Endodermal cell (in vitro differentiated cells): ENCODE measurements at regions not wholly inside any gene's neighbourhood (a gene's known extent, or its start where the extent isn't known, plus 50 kb on each side); places are given as distances from the start of the nearest gene placed in this dataset.

ENCODE experiments used
- DNase-seq: peaks from one replicate; pipeline ENCODE4 v3.0.0-alpha.2; 2017
- H3K27ac ChIP-seq: 2 replicates; pipeline ENCODE4 v1.5.1; 2013; ENCODE audit warnings: mild to moderate bottlenecking, low read depth, low read length, moderate library complexity
- H3K27me3 ChIP-seq: 2 replicates; pipeline ENCODE4 v1.6.1; 2013; ENCODE audit warnings: mild to moderate bottlenecking, low read length, moderate library complexity; ENCODE audit not compliant: insufficient read depth, control insufficient read depth, poor library complexity, severe bottlenecking
- H3K36me3 ChIP-seq: 2 replicates; pipeline ENCODE4 v1.7.0; 2013; ENCODE audit warnings: mild to moderate bottlenecking, low read length, moderate library complexity; ENCODE audit not compliant: control insufficient read depth, insufficient read depth
- H3K4me1 ChIP-seq: one replicate; pipeline ENCODE4 v1.7.0; 2013; ENCODE audit warnings: low read length; ENCODE audit not compliant: control insufficient read depth, insufficient read depth
- H3K4me3 ChIP-seq: 2 replicates; pipeline ENCODE4 v1.5.1; 2013; ENCODE audit warnings: mild to moderate bottlenecking, low read length, moderate library complexity
- H3K9ac ChIP-seq: 2 replicates; pipeline ENCODE4 v1.6.1; 2013; ENCODE audit warnings: mild to moderate bottlenecking, low read length, moderate library complexity; ENCODE audit not compliant: poor library complexity, severe bottlenecking; ENCODE audit errors: extremely low read depth
- H3K9me3 ChIP-seq: 2 replicates; pipeline ENCODE4 v1.6.1; 2013; ENCODE audit warnings: mild to moderate bottlenecking, low read length, moderate library complexity; ENCODE audit not compliant: control insufficient read depth
- H3K27ac Mint-ChIP-seq: 2 replicates; pipeline ENCODE4 v1.8.0; 2020; ENCODE audit warnings: mixed read lengths
- H3K27me3 Mint-ChIP-seq: 2 replicates; pipeline ENCODE4 v1.8.0; 2021; ENCODE audit warnings: mild to moderate bottlenecking, mixed read lengths; ENCODE audit not compliant: insufficient read depth
- H3K36me3 Mint-ChIP-seq: 2 replicates; pipeline ENCODE4 v1.8.0; 2020; ENCODE audit warnings: low read depth, mixed read lengths
- H3K4me1 Mint-ChIP-seq: 2 replicates; pipeline ENCODE4 v1.8.0; 2020; ENCODE audit warnings: mixed read lengths
- H3K4me3 Mint-ChIP-seq: 2 replicates; pipeline ENCODE4 v1.8.0; 2020; ENCODE audit warnings: mild to moderate bottlenecking, moderate library complexity, mixed read lengths
- H3K9me3 Mint-ChIP-seq: 2 replicates; pipeline ENCODE4 v1.8.0; 2020; ENCODE audit warnings: mild to moderate bottlenecking, mixed read lengths
- WGBS, 2 experiments: methylation state at CpG; one replicate each; pipeline versions ENCODE4 v1.1.5 to v1.1.7; 2013; ENCODE audit warnings: missing lambda C conversion rate in 2 of 2, mixed read lengths in 1 of 2; ENCODE audit not compliant: insufficient coverage in 1 of 2, insufficient read length in 1 of 2; 5-methylcytosine and 5-hydroxymethylcytosine counted together
- TF ChIP-seq, protein P1 (sequence below): fragments of 200-600 bp; sonication (generic); conservative IDR thresholded peaks from 2 replicates; pipeline ENCODE4 v1.5.0; 2021; ENCODE audit warnings: antibody characterized with exemption, mild to moderate bottlenecking

DNA sequence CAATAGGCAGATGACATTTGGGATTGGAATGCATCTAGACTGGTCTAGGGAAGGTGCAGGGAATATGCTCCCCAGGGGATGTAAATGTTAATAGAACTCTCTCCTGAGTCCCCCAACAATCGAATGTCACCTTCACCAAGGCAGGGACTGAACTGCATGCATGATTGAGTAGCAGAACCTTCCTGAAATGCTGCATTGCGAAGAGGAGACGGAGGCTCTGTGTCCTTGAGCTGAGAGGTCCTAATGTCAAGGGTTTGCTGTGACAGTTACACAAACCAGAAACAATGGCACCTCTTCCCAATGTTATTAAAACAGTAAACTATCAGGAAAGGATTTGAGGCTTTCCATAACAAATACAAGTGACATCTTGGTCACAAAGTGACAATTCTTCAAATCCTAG lies 117.5 kb upstream of the SFSWAP start:
- peaks cover 8% of the 10 kb centered on the region for H3K4me1 Mint-ChIP-seq
- no peak overlapping the region for H3K4me3 ChIP-seq
- no peaks in the 10 kb centered on the region for H3K27me3 ChIP-seq
- H3K4me3 Mint-ChIP-seq = no peak overlapping the region
- no peak overlapping the region for H3K27ac ChIP-seq
- WGBS, 2 experiments = 82 to 92% methylated on average over 3 of the region's 3 CpGs
- H3K9me3 ChIP-seq = no peaks in the 10 kb centered on the region
- H3K4me1 ChIP-seq = no peaks in the 10 kb centered on the region
- H3K27ac Mint-ChIP-seq = no peak overlapping the region
- H3K27me3 Mint-ChIP-seq = no peaks in the 10 kb centered on the region
- no peak for DNase-seq
- H3K9me3 Mint-ChIP-seq = no peaks in the 10 kb centered on the region
- TF ChIP-seq, protein P1, sequence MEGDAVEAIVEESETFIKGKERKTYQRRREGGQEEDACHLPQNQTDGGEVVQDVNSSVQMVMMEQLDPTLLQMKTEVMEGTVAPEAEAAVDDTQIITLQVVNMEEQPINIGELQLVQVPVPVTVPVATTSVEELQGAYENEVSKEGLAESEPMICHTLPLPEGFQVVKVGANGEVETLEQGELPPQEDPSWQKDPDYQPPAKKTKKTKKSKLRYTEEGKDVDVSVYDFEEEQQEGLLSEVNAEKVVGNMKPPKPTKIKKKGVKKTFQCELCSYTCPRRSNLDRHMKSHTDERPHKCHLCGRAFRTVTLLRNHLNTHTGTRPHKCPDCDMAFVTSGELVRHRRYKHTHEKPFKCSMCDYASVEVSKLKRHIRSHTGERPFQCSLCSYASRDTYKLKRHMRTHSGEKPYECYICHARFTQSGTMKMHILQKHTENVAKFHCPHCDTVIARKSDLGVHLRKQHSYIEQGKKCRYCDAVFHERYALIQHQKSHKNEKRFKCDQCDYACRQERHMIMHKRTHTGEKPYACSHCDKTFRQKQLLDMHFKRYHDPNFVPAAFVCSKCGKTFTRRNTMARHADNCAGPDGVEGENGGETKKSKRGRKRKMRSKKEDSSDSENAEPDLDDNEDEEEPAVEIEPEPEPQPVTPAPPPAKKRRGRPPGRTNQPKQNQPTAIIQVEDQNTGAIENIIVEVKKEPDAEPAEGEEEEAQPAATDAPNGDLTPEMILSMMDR = no peak
- H3K9ac ChIP-seq = no peak overlapping the region
- no peaks in the 10 kb centered on the region for H3K36me3 Mint-ChIP-seq
- no peaks in the 10 kb centered on the region for H3K36me3 ChIP-seq

DNA sequence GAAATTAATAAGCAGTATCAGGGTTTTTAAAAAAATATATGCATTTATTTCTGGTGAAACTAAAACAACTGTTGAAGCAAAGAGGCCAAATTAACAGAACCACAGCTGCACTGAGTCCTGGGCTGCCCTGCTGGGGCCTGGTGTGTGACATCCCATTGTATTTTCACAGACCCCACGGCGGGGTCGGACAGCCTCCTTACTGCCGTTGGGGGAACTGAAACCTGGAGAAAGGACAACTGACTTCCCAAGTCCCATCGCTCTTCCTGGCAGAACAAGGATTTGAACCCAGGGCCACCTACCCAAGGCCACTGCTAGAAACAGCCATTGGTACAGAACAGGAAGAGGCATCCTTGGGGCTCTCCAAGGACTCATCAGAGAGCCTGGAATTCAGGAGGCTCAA lies 114.8 kb upstream of the SFSWAP start:
- H3K27ac Mint-ChIP-seq = no peak overlapping the region
- no peak overlapping the region for H3K4me3 Mint-ChIP-seq
- no peaks in the 10 kb centered on the region for H3K27me3 ChIP-seq
- no peak overlapping the region for H3K4me3 ChIP-seq
- no peaks in the 10 kb centered on the region for H3K27me3 Mint-ChIP-seq
- TF ChIP-seq, protein P1 = no peak
- H3K36me3 ChIP-seq = no peaks in the 10 kb centered on the region
- no peak overlapping the region for H3K27ac ChIP-seq
- no peaks in the 10 kb centered on the region for H3K4me1 Mint-ChIP-seq
- H3K9me3 ChIP-seq = no peaks in the 10 kb centered on the region
- 93 to 96% methylated on average over 3 to 5 of the region's 5 CpGs for WGBS, 2 experiments
- DNase-seq = no peak
- no peaks in the 10 kb centered on the region for H3K4me1 ChIP-seq
- H3K9me3 Mint-ChIP-seq = no peaks in the 10 kb centered on the region
- no peak overlapping the region for H3K9ac ChIP-seq
- H3K36me3 Mint-ChIP-seq = no peaks in the 10 kb centered on the region

DNA sequence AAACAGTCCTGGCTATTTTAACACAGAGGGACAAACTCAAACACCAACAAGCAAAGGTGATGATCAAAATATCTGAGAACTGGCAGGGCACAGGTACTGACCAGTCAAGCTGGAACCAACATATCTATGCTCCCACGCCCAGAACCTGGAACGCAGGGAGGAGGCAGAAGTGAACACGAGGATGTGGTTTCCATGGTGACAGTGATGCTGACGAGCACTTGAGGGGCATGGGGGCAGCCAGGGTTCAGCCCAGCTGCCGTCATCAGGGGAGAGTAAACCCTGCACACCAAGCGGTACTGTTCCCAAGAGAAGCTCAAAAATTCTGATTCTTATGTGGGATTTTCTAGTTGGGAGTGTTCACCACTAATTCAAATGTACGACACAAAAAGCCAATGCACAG lies 113.6 kb upstream of the SFSWAP start:
- Histone ChIP-seq H3K27me3 (no peaks in the 10 kb centered on the region), H3K9me3 (no peaks in the 10 kb centered on the region), H3K27ac (no peak overlapping the region), H3K4me3 (no peak overlapping the region), H3K36me3 (no peaks in the 10 kb centered on the region), H3K9ac (no peak overlapping the region), H3K4me1 (no peaks in the 10 kb centered on the region)
- Mint-ChIP-seq H3K4me3 (no peak overlapping the region), H3K27ac (no peak overlapping the region), H3K9me3 (no peaks in the 10 kb centered on the region), H3K27me3 (no peaks in the 10 kb centered on the region), H3K36me3 (no peaks in the 10 kb centered on the region), H3K4me1 (peaks cover 2% of the 10 kb centered on the region)
- TF ChIP-seq, protein P1 = no peak
- no peak for DNase-seq
- WGBS, 2 experiments = 81 to 88% methylated on average over 7 of the region's 7 CpGs
